Trophoblast cell (in vitro differentiated cells and primary cell): ENCODE measurements at regions not wholly inside any gene's neighbourhood (a gene's known extent, or its start where the extent isn't known, plus 50 kb on each side); places are given as distances from the start of the nearest gene placed in this dataset.

Source experiments
- DNase-seq, 2 donors: peaks; one replicate each; pipeline ENCODE4 v3.0.0-alpha.2; 2016
- H2AFZ ChIP-seq: 2 replicates; pipeline ENCODE4 v1.6.1; 2013; ENCODE audit warnings: low read length, moderate library complexity, mild to moderate bottlenecking; ENCODE audit not compliant: insufficient read depth, poor library complexity
- H2AK5ac ChIP-seq: 2 replicates; pipeline ENCODE4 v1.6.1; 2013; ENCODE audit warnings: mild to moderate bottlenecking, low read length
- H2BK120ac ChIP-seq: 2 replicates; pipeline ENCODE4 v1.6.1; 2013; ENCODE audit warnings: low read length, mild to moderate bottlenecking, moderate library complexity; ENCODE audit not compliant: insufficient read depth, poor library complexity
- H2BK12ac ChIP-seq: 2 replicates; pipeline ENCODE4 v1.6.1; 2013; ENCODE audit warnings: mild to moderate bottlenecking, low read length, moderate library complexity
- H2BK5ac ChIP-seq: 2 replicates; pipeline ENCODE4 v1.6.1; 2013; ENCODE audit warnings: low read length, low read depth, moderate library complexity, mild to moderate bottlenecking; ENCODE audit not compliant: poor library complexity
- H3K14ac ChIP-seq: 2 replicates; pipeline ENCODE4 v1.6.1; 2013; ENCODE audit warnings: mild to moderate bottlenecking, low read length
- H3K18ac ChIP-seq: 2 replicates; pipeline ENCODE4 v1.6.1; 2013; ENCODE audit warnings: mild to moderate bottlenecking, low read length
- H3K23ac ChIP-seq: 2 replicates; pipeline ENCODE4 v1.6.1; 2013; ENCODE audit warnings: low read length
- H3K27ac ChIP-seq: 2 replicates; pipeline ENCODE4 v1.5.1; 2013; ENCODE audit warnings: low read depth, mild to moderate bottlenecking, inconsistent platforms, low read length, moderate library complexity
- H3K27me3 ChIP-seq: 2 replicates; pipeline ENCODE4 v1.6.1; 2013; ENCODE audit warnings: inconsistent platforms, mild to moderate bottlenecking, low read length, moderate library complexity; ENCODE audit not compliant: insufficient read depth
- H3K36me3 ChIP-seq, 2 experiments: 1 replicate in 1 of 2; 2 replicates in 1 of 2; pipeline ENCODE4 v1.6.1; 2013; ENCODE audit warnings: low read length in 2 of 2, mild to moderate bottlenecking in 2 of 2, moderate library complexity in 1 of 2; ENCODE audit not compliant: insufficient read depth in 2 of 2, control insufficient read depth in 1 of 2
- H3K4ac ChIP-seq: 2 replicates; pipeline ENCODE4 v1.6.1; 2013; ENCODE audit warnings: low read depth, mild to moderate bottlenecking, low read length, moderate library complexity
- H3K4me1 ChIP-seq, 2 experiments: 1 replicate in 1 of 2; 2 replicates in 1 of 2; pipeline ENCODE4 v1.6.1; 2013; ENCODE audit warnings: low read length in 2 of 2, mild to moderate bottlenecking in 2 of 2, moderate library complexity in 1 of 2; ENCODE audit not compliant: insufficient read depth in 2 of 2, control insufficient read depth in 1 of 2
- H3K4me2 ChIP-seq: 2 replicates; pipeline ENCODE4 v1.6.1; 2013; ENCODE audit warnings: inconsistent platforms, mild to moderate bottlenecking, low read length, moderate library complexity
- H3K4me3 ChIP-seq: 2 replicates; pipeline ENCODE4 v1.5.1; 2013; ENCODE audit warnings: mild to moderate bottlenecking, low read depth, low read length, inconsistent platforms
- H3K79me1 ChIP-seq: one replicate; pipeline ENCODE4 v1.6.1; 2013; ENCODE audit warnings: low read length
- H3K79me2 ChIP-seq: 2 replicates; pipeline ENCODE4 v1.6.1; 2013; ENCODE audit warnings: low read length, mild to moderate bottlenecking; ENCODE audit not compliant: control insufficient read depth, insufficient read depth, poor library complexity
- H3K9ac ChIP-seq: 2 replicates; pipeline ENCODE4 v1.6.1; 2013; ENCODE audit warnings: mild to moderate bottlenecking, low read length
- H3K9me3 ChIP-seq: 2 replicates; pipeline ENCODE4 v1.6.1; 2013; ENCODE audit warnings: low read depth, mild to moderate bottlenecking, control low read depth, inconsistent platforms, low read length; ENCODE audit not compliant: insufficient read depth
- H4K12ac ChIP-seq: 2 replicates; pipeline ENCODE4 v1.6.1; 2013; ENCODE audit warnings: low read depth, mild to moderate bottlenecking, low read length, moderate library complexity
- H4K8ac ChIP-seq: 2 replicates; pipeline ENCODE4 v1.6.1; 2013; ENCODE audit warnings: low read depth, mild to moderate bottlenecking, low read length, moderate library complexity
- H4K91ac ChIP-seq: one replicate; pipeline ENCODE4 v1.6.1; 2013; ENCODE audit warnings: low read depth, mild to moderate bottlenecking, low read length, moderate library complexity
- WGBS: extraction: QIAGEN DNeasy Blood & Tissue Kit; methylation state at CpG from one replicate; pipeline ENCODE4 v1.1.7; 2013; ENCODE audit warnings: missing lambda C conversion rate; ENCODE audit not compliant: insufficient read length, insufficient coverage; ENCODE audit errors: extremely low coverage; 5-methylcytosine and 5-hydroxymethylcytosine counted together

DNA sequence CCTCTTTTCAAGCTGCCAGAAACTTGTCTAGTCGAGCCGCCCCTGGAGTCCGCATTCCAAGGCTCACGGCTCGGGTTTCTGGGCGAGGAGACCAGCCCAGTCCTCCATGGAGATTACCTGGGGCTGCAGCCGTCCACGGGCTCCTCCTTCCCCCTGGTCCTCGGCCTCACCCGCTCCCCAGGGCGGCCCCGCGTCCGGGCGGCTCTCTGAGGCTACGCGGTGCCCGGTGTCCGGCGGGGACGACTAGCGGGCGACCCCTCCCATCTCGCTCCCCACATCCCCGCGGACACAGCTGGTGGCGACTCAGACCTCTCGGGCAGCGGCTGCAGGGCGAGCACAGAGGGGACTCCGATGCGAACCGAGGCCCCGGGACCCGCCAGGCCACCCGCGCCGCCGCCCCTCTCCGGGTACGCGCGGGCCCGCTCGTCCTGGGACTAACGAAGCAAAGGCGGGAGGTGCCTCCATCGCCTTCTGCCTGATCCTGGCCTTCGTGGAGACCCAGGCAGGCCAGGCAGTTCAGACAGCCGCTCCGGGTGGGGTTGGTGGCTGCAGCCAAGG is 159.4 kb downstream of the TRAM1L1 start:
- no CpG with 5 or more reads among the region's 51 CpGs for WGBS
- H3K4ac ChIP-seq = no peak overlapping the region
- no peak overlapping the region for H2BK12ac ChIP-seq
- no peaks in the 10 kb centered on the region for H3K4me1 ChIP-seq
- H2BK5ac ChIP-seq = no peak overlapping the region
- no peaks in the 10 kb centered on the region for H3K36me3 ChIP-seq
- H2AFZ ChIP-seq = peak overlapping the region; percentile 9
- no peak overlapping the region for H4K8ac ChIP-seq
- H4K12ac ChIP-seq = no peak overlapping the region
- peak overlapping the region; percentile 70 for H3K4me3 ChIP-seq
- H3K14ac ChIP-seq = no peak overlapping the region
- no peak overlapping the region for H3K18ac ChIP-seq
- DNase-seq = peak in 1 of 2 donors; percentile 1
- no peaks in the 10 kb centered on the region for H3K79me1 ChIP-seq
- no peaks in the 10 kb centered on the region for H3K9me3 ChIP-seq
- H3K9ac ChIP-seq = no peak overlapping the region
- H3K23ac ChIP-seq = no peak overlapping the region
- H4K91ac ChIP-seq = no peak overlapping the region
- H3K79me2 ChIP-seq = no peaks in the 10 kb centered on the region
- no peak overlapping the region for H2BK120ac ChIP-seq
- H2AK5ac ChIP-seq = no peak overlapping the region
- H3K27ac ChIP-seq = no peak overlapping the region
- H3K27me3 ChIP-seq = no peaks in the 10 kb centered on the region
- H3K4me2 ChIP-seq = peak overlapping the region; percentile 91

DNA sequence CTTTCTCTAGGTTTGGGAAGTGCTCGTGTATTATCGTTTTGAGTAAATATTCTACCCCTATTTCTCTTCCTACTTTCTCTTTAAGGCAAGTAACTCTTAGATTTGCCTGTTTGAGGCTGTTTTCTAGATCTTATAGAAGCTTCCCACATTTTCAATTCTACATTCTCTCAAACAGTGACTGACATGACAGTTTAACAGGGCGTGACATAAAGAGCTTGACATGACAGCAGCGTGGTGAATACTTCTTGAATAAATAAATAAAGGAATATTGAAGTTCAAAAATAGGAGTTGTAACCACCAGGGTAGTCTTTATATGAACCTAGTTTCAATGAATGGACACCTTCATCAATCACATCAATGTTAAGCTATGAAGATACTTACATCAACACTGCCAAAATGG is 162.0 kb downstream of the TRAM1L1 start:
- Histone ChIP-seq H3K23ac (no peak overlapping the region), H2AK5ac (no peak overlapping the region), H3K14ac (no peak overlapping the region), H4K12ac (no peak overlapping the region), H2BK5ac (no peak overlapping the region), H2BK12ac (no peak overlapping the region), H3K18ac (no peak overlapping the region), H3K4ac (no peak overlapping the region), H4K91ac (no peak overlapping the region), H3K4me3 (no peak overlapping the region), H3K36me3 (no peaks in the 10 kb centered on the region), H4K8ac (no peak overlapping the region), H2BK120ac (no peak overlapping the region), H2AFZ (no peak overlapping the region), H3K9me3 (no peaks in the 10 kb centered on the region), H3K27ac (no peak overlapping the region), H3K9ac (no peak overlapping the region), H3K27me3 (no peaks in the 10 kb centered on the region), H3K79me1 (no peaks in the 10 kb centered on the region), H3K4me1 (no peaks in the 10 kb centered on the region), H3K79me2 (no peaks in the 10 kb centered on the region), H3K4me2 (no peak overlapping the region)
- no peak for DNase-seq
- no CpG with 5 or more reads among the region's 4 CpGs for WGBS

DNA sequence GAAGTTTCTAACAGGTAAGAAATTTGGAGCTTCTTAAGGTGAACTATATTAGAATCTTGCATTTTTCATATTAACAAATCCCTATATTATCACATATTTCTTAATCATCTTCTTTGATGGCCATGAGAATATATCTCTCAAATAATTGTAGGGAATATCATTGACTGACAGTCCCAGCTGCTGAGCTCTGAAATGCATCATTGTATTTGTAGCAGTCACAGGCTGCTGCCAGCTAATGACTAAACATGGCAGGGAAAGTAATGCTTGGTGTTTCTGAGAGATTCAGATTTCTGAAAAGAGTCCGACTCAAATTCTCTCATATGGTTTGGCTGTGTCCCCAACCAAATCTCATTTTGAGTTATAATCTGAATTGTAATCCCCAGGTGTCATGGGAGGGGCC is 171.9 kb downstream of the TRAM1L1 start:
- Histone ChIP-seq H2BK12ac (no peak overlapping the region), H3K18ac (no peak overlapping the region), H3K79me2 (no peaks in the 10 kb centered on the region), H3K9me3 (no peaks in the 10 kb centered on the region), H3K14ac (no peak overlapping the region), H3K4me1 (no peaks in the 10 kb centered on the region), H3K27me3 (no peaks in the 10 kb centered on the region), H4K91ac (no peak overlapping the region), H2AFZ (no peak overlapping the region), H3K36me3 (no peaks in the 10 kb centered on the region), H3K9ac (no peak overlapping the region), H2BK120ac (no peak overlapping the region), H3K23ac (no peak overlapping the region), H3K4me2 (no peak overlapping the region), H3K27ac (no peak overlapping the region), H4K12ac (no peak overlapping the region), H3K4me3 (no peak overlapping the region), H2AK5ac (no peak overlapping the region), H3K4ac (no peak overlapping the region), H2BK5ac (no peak overlapping the region), H3K79me1 (no peaks in the 10 kb centered on the region), H4K8ac (no peak overlapping the region)
- DNase-seq = no peak
- WGBS = no CpG with 5 or more reads among the region's 1 CpG

DNA sequence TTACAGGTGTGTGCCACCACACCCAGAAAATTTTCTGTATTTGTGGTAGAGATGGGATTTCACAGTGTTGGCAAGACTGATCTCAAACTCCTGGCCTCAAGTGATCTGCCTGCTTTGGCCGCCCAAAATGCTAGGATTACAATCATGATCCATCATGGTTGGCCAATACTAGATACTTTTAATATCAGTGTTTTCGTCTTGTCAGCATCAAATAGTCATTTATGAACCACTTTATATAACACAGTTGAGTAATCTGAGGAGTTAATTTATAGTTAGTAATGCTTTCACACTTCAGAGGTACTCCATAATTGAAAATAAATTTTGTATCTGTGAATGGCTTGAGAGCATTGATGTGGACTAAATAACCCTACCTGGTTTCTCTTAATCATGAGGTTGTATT is 178.6 kb downstream of the TRAM1L1 start:
- Histone ChIP-seq H3K18ac (no peak overlapping the region), H3K36me3 (no peaks in the 10 kb centered on the region), H3K9ac (no peak overlapping the region), H3K4me3 (no peak overlapping the region), H2BK5ac (no peak overlapping the region), H3K4ac (no peak overlapping the region), H3K14ac (no peak overlapping the region), H3K27ac (no peak overlapping the region), H3K79me2 (no peaks in the 10 kb centered on the region), H3K4me2 (no peak overlapping the region), H2AK5ac (no peak overlapping the region), H4K8ac (no peak overlapping the region), H2BK12ac (no peak overlapping the region), H3K9me3 (no peaks in the 10 kb centered on the region), H3K4me1 (no peaks in the 10 kb centered on the region), H3K27me3 (no peaks in the 10 kb centered on the region), H4K12ac (no peak overlapping the region), H2AFZ (no peak overlapping the region), H2BK120ac (no peak overlapping the region), H3K23ac (no peak overlapping the region), H3K79me1 (no peaks in the 10 kb centered on the region), H4K91ac (no peak overlapping the region)
- no CpG with 5 or more reads among the region's 2 CpGs for WGBS
- no peak for DNase-seq
